DND-41 (cell line): ENCODE measurements at regions not wholly inside any gene's neighbourhood (a gene's known extent, or its start where the extent isn't known, plus 50 kb on each side); places are given as distances from the start of the nearest gene placed in this dataset.

ENCODE experiments used
- EZH2 ChIP-seq: IDR thresholded peaks from 3 replicates; pipeline ENCODE4 v1.6.1; 2012; ENCODE audit warnings: borderline replicate concordance, low read depth, mild to moderate bottlenecking, moderate library complexity, low read length, inconsistent platforms; ENCODE audit not compliant: severe bottlenecking
- TF ChIP-seq, protein P1 (sequence below): IDR thresholded peaks from 2 replicates; pipeline ENCODE4 v1.5.1; 2012; ENCODE audit warnings: borderline replicate concordance, low read length, moderate library complexity, mild to moderate bottlenecking; ENCODE audit not compliant: poor library complexity, severe bottlenecking; ENCODE audit errors: extremely low read depth

DNA sequence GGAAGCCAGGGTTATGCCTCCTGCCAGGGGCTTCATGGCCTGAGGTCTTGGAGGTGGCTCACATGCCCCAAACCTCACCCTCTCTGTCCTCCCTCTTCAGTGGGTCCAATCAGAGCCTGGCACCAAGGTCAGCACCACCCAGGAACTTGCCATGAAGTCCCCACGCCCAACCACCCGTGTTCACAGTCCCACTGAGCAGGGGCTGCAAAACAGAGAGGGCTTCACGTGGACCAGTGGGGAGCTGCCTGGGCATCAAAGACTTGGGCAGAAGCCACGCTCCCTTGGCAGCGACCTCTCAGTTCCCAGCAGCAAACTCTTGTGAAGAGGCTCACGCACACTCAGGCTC, 425.8 kb upstream of the B3GAT1 start:
- TF ChIP-seq, protein P1, sequence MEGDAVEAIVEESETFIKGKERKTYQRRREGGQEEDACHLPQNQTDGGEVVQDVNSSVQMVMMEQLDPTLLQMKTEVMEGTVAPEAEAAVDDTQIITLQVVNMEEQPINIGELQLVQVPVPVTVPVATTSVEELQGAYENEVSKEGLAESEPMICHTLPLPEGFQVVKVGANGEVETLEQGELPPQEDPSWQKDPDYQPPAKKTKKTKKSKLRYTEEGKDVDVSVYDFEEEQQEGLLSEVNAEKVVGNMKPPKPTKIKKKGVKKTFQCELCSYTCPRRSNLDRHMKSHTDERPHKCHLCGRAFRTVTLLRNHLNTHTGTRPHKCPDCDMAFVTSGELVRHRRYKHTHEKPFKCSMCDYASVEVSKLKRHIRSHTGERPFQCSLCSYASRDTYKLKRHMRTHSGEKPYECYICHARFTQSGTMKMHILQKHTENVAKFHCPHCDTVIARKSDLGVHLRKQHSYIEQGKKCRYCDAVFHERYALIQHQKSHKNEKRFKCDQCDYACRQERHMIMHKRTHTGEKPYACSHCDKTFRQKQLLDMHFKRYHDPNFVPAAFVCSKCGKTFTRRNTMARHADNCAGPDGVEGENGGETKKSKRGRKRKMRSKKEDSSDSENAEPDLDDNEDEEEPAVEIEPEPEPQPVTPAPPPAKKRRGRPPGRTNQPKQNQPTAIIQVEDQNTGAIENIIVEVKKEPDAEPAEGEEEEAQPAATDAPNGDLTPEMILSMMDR = no peak
- no peak for TF ChIP-seq EZH2
